BE2C (cell line): ENCODE measurements at regions not wholly inside any gene's neighbourhood (a gene's known extent, or its start where the extent isn't known, plus 50 kb on each side); places are given as distances from the start of the nearest gene placed in this dataset.

Experiments
- DNase-seq: peaks from one replicate; pipeline ENCODE4 v3.0.0-alpha.2; 2020
- H3K27me3 ChIP-seq: fragments of 250-450 bp; sonication (Bioruptor Pico); 2 replicates; pipeline ENCODE4 v1.5.1; 2020; ENCODE audit warnings: mild to moderate bottlenecking
- H3K36me3 ChIP-seq: fragments of 250-450 bp; sonication (Bioruptor Pico); 2 replicates; pipeline ENCODE4 v1.5.1; 2020; ENCODE audit warnings: mild to moderate bottlenecking
- H3K4me1 ChIP-seq: fragments of 250-450 bp; sonication (Bioruptor Pico); 2 replicates; pipeline ENCODE4 v1.5.1; 2020
- H3K4me3 ChIP-seq: 2 replicates; pipeline ENCODE4 v1.5.1; 2011; ENCODE audit warnings: low read depth, low read length
- H3K9me3 ChIP-seq: fragments of 250-450 bp; sonication (Bioruptor Pico); 2 replicates; pipeline ENCODE4 v1.5.1; 2020
- CTCF ChIP-seq: IDR thresholded peaks from 2 replicates; pipeline ENCODE4 v1.5.1; 2012; ENCODE audit warnings: mild to moderate bottlenecking, low read depth, low read length

GRCh38 chr4:152149745-152150144 lies 386.1 kb downstream of the FBXW7 start:
- no peaks in the 10 kb centered on the region for H3K4me1 ChIP-seq
- H3K4me3 ChIP-seq = no peak overlapping the region
- no peaks in the 10 kb centered on the region for H3K27me3 ChIP-seq

DNA sequence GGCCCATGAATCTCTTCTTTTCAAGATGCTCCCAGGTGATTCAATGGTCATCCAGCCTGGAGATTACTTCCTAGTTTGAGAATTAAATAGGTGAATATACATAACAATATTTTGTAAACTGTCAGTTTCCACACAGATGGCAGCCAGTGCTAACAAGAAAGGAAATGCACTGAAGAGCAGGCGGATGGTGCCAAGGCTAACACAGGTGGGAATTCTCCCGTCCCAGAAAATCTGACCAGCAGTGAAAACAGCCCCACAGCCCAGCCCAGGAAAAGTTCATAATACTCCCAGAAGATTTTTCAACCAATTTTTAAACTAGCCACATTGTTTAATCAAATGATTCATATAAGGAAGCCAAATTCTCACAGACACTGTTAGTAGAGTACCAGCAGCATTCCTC lies 387.2 kb upstream of the GATB start:
- Histone ChIP-seq H3K27me3 (no peaks in the 10 kb centered on the region), H3K36me3 (no peaks in the 10 kb centered on the region), H3K4me1 (no peaks in the 10 kb centered on the region), H3K9me3 (no peaks in the 10 kb centered on the region; the same call in 1 of the 2 replicates), H3K4me3 (no peak overlapping the region)
- no peak for DNase-seq
- TF ChIP-seq CTCF = no peak

More at GRCh38 chr4:152149745-152150144, 386.1 kb downstream of the FBXW7 start:
- no peak for DNase-seq
- Histone ChIP-seq H3K9me3 (no peaks in the 10 kb centered on the region; the same call in 1 of the 2 replicates), H3K36me3 (no peaks in the 10 kb centered on the region)
- TF ChIP-seq CTCF = no peak

GRCh38 chr4:152146244-152146643 lies 385.4 kb upstream of the GATB start:
- Histone ChIP-seq H3K27me3 (no peaks in the 10 kb centered on the region), H3K36me3 (no peaks in the 10 kb centered on the region), H3K4me1 (no peaks in the 10 kb centered on the region), H3K4me3 (no peak overlapping the region), H3K9me3 (no peaks in the 10 kb centered on the region; the same call in 1 of the 2 replicates)
- TF ChIP-seq CTCF = no peak
- DNase-seq = no peak

GRCh38 chr4:152143806-152144205 lies 383.0 kb upstream of the GATB start:
- no peak overlapping the region for H3K4me3 ChIP-seq
- no peaks in the 10 kb centered on the region for H3K27me3 ChIP-seq
- no peaks in the 10 kb centered on the region for H3K36me3 ChIP-seq
- TF ChIP-seq CTCF = no peak
- no peak for DNase-seq
- H3K4me1 ChIP-seq = no peaks in the 10 kb centered on the region
- H3K9me3 ChIP-seq = no peaks in the 10 kb centered on the region; the same call in 1 of the 2 replicates

GRCh38 chr4:152138451-152138850 lies 377.6 kb upstream of the GATB start:
- no peak for TF ChIP-seq CTCF
- DNase-seq = no peak
- Histone ChIP-seq H3K4me1 (no peaks in the 10 kb centered on the region), H3K36me3 (no peaks in the 10 kb centered on the region), H3K4me3 (no peak overlapping the region), H3K27me3 (no peaks in the 10 kb centered on the region), H3K9me3 (no peaks in the 10 kb centered on the region)

GRCh38 chr4:152132776-152133175 lies 372.0 kb upstream of the GATB start:
- H3K27me3 ChIP-seq = no peaks in the 10 kb centered on the region
- H3K9me3 ChIP-seq = no peaks in the 10 kb centered on the region
- H3K36me3 ChIP-seq = no peaks in the 10 kb centered on the region
- H3K4me3 ChIP-seq = no peak overlapping the region
- no peak for DNase-seq
- H3K4me1 ChIP-seq = no peaks in the 10 kb centered on the region
- TF ChIP-seq CTCF = no peak
